ENCODE measurements at regions not wholly inside any gene's neighbourhood (a gene's known extent, or its start where the extent isn't known, plus 50 kb on each side); places are given as distances from the start of the nearest gene placed in this dataset.

GRCh38 chr10:88157981-88158465 is 294.6 kb downstream of the PTEN start (continued):
- TF ChIP-seq CHD7 (IDR thresholded peaks at IDR 0.05; ENCODE audit: insufficient replicate concordance, low read length) (no peak), E2F6 (IDR thresholded peaks at IDR 0.05) (no peak), EP300 (IDR thresholded peaks at IDR 0.05; ENCODE audit: borderline replicate concordance in 1 of 2, low read depth in 2 of 2, low read length in 2 of 2) (no peak), CREB1 (IDR thresholded peaks at IDR 0.05) (no peak), YY1 (IDR thresholded peaks at IDR 0.05; ENCODE audit: low read depth, low read length) (no peak), CTCF (IDR thresholded peaks at IDR 0.05; ENCODE audit: control extremely low read depth in 1 of 3, insufficient read depth in 1 of 3, low read depth in 1 of 3, low read length in 3 of 3) (no peak), RNF2 (IDR thresholded peaks at IDR 0.05; ENCODE audit: borderline replicate concordance, low read depth, low read length, missing control alignments, poor library complexity, severe bottlenecking) (no peak), SP4 (IDR thresholded peaks at IDR 0.05; ENCODE audit: low read length) (no peak)

All from H1 (cell line).